GM12892 (cell line): ENCODE measurements at regions not wholly inside any gene's neighbourhood (a gene's known extent, or its start where the extent isn't known, plus 50 kb on each side); places are given as distances from the start of the nearest gene placed in this dataset.

ENCODE experiments used
- POLR2A ChIP-seq: IDR thresholded peaks from 2 replicates; pipeline ENCODE4 v1.6.1; 2011; ENCODE audit warnings: low read depth, low read length, control low read depth
- POLR2AphosphoS5 ChIP-seq: IDR thresholded peaks from 2 replicates; pipeline ENCODE4 v1.6.1; 2011; ENCODE audit warnings: low read depth, low read length, control low read depth
- TAF1 ChIP-seq: IDR thresholded peaks from 2 replicates; pipeline ENCODE4 v1.6.1; 2011; ENCODE audit warnings: low read depth, mild to moderate bottlenecking, control low read depth, low read length, borderline replicate concordance

- TF ChIP-seq POLR2A (no peak), POLR2AphosphoS5 (no peak), TAF1 (no peak)
Measured at GRCh38 chr5:92980491-92980890, 600.5 kb downstream of the NR2F1-AS1 start.
